OCI-LY3 (cell line): ENCODE measurements at regions not wholly inside any gene's neighbourhood (a gene's known extent, or its start where the extent isn't known, plus 50 kb on each side); places are given as distances from the start of the nearest gene placed in this dataset.

Experiments used
- H2AFZ ChIP-seq: fragments of 200-600, 300-600 bp; shearing (Covaris generic); 2 replicates; pipeline ENCODE4 v1.6.0; 2014; ENCODE audit warnings: antibody characterized with exemption, low read depth, low read length
- H3K27ac ChIP-seq: fragments of 200-600, 300-600 bp; sonication (generic); 2 replicates; pipeline ENCODE4 v1.5.1; 2014; ENCODE audit warnings: mild to moderate bottlenecking, low read length, moderate library complexity, mixed read lengths
- H3K27me3 ChIP-seq: fragments of 200-600, 300-600 bp; sonication (generic); 2 replicates; pipeline ENCODE4 v1.6.1; 2014; ENCODE audit warnings: low read depth, low read length, mixed read lengths
- H3K36me3 ChIP-seq: fragments of 200-600, 300-600 bp; sonication (generic); replicated peaks from 2 replicates; pipeline ENCODE3; 2014; ENCODE audit warnings: low read depth, low read length, mixed read lengths
- H3K4me1 ChIP-seq: fragments of 300-600, 200-600 bp; sonication (generic); 2 replicates; pipeline ENCODE4 v1.6.1; 2014; ENCODE audit warnings: low read length, mixed read lengths
- H3K4me2 ChIP-seq: fragments of 200-600, 300-600 bp; sonication (generic); 2 replicates; pipeline ENCODE4 v1.6.1; 2014; ENCODE audit warnings: low read length, mixed read lengths
- H3K4me3 ChIP-seq: fragments of 300-600, 200-600 bp; sonication (generic); 2 replicates; pipeline ENCODE4 v1.5.1; 2014; ENCODE audit warnings: antibody characterized with exemption, mild to moderate bottlenecking, low read length, moderate library complexity
- H3K79me2 ChIP-seq: fragments of 300-600, 200-600 bp; shearing (Covaris generic); 2 replicates; pipeline ENCODE4 v1.6.1; 2014; ENCODE audit warnings: mild to moderate bottlenecking, low read length, mixed read lengths
- H3K9ac ChIP-seq: fragments of 300-600, 200-600 bp; shearing (Covaris generic); 2 replicates; pipeline ENCODE4 v1.6.0; 2014; ENCODE audit warnings: mild to moderate bottlenecking, low read length, moderate library complexity
- H3K9me3 ChIP-seq: fragments of 200-600, 300-600 bp; shearing (Covaris generic); 2 replicates; pipeline ENCODE4 v1.6.1; 2014; ENCODE audit warnings: low read length, mixed read lengths; ENCODE audit not compliant: insufficient read depth
- H4K20me1 ChIP-seq: fragments of 200-600, 300-600 bp; sonication (generic); 2 replicates; pipeline ENCODE4 v1.6.1; 2016; ENCODE audit warnings: low read length, mixed read lengths; ENCODE audit not compliant: insufficient read depth
- EZH2phosphoT487 ChIP-seq: fragments of 200-600 bp; shearing (Covaris generic); IDR thresholded peaks from 2 replicates; pipeline ENCODE4 v1.6.1; 2018; ENCODE audit warnings: antibody characterized with exemption, mixed run types, low read depth
- TF ChIP-seq, protein P1 (sequence below): fragments of 200-600, 300-600 bp; sonication (generic); IDR thresholded peaks from 2 replicates; pipeline ENCODE4 v1.5.1; 2014; ENCODE audit warnings: antibody characterized with exemption, low read length, low read depth

GRCh38 chr2:224156436-224156835 is 117.3 kb upstream of the SERPINE2 start:
- Histone ChIP-seq H3K9ac (no peak overlapping the region), H3K79me2 (no peaks in the 10 kb centered on the region), H3K27me3 (no peaks in the 10 kb centered on the region), H4K20me1 (no peaks in the 10 kb centered on the region), H3K9me3 (no peaks in the 10 kb centered on the region), H3K36me3 (no peaks in the 10 kb centered on the region), H3K4me1 (no peaks in the 10 kb centered on the region), H2AFZ (no peak overlapping the region), H3K4me2 (no peak overlapping the region), H3K4me3 (no peak overlapping the region), H3K27ac (no peak overlapping the region)
- TF ChIP-seq, protein P1, sequence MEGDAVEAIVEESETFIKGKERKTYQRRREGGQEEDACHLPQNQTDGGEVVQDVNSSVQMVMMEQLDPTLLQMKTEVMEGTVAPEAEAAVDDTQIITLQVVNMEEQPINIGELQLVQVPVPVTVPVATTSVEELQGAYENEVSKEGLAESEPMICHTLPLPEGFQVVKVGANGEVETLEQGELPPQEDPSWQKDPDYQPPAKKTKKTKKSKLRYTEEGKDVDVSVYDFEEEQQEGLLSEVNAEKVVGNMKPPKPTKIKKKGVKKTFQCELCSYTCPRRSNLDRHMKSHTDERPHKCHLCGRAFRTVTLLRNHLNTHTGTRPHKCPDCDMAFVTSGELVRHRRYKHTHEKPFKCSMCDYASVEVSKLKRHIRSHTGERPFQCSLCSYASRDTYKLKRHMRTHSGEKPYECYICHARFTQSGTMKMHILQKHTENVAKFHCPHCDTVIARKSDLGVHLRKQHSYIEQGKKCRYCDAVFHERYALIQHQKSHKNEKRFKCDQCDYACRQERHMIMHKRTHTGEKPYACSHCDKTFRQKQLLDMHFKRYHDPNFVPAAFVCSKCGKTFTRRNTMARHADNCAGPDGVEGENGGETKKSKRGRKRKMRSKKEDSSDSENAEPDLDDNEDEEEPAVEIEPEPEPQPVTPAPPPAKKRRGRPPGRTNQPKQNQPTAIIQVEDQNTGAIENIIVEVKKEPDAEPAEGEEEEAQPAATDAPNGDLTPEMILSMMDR: no peak
- TF ChIP-seq EZH2phosphoT487: no peak

DNA sequence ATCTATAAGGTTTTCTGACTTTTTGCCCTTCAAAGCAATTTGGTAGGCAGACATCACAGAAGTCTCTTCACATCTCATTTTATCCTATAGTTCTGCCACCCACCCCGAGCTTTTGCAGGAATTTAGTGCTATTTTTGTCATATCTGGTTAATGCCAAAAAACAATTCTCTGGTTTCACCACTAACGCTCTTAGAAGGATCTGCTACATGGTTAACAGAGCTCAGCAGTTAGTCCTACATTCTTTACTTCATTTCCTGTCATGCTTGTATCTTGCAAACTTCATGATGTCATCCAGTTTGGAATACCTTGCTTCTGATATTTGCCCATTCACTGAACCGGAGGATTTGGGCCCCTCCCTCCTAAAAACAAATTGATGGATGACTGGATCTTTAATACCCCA is 116.8 kb upstream of the SERPINE2 start:
- Histone ChIP-seq H3K27ac (no peak overlapping the region), H3K27me3 (no peaks in the 10 kb centered on the region), H3K4me1 (no peaks in the 10 kb centered on the region), H3K4me3 (no peak overlapping the region), H4K20me1 (no peaks in the 10 kb centered on the region), H3K4me2 (no peak overlapping the region), H2AFZ (no peak overlapping the region), H3K36me3 (no peaks in the 10 kb centered on the region), H3K9me3 (no peaks in the 10 kb centered on the region), H3K9ac (no peak overlapping the region), H3K79me2 (no peaks in the 10 kb centered on the region)
- no peak for TF ChIP-seq EZH2phosphoT487
- TF ChIP-seq, protein P1: no peak

DNA sequence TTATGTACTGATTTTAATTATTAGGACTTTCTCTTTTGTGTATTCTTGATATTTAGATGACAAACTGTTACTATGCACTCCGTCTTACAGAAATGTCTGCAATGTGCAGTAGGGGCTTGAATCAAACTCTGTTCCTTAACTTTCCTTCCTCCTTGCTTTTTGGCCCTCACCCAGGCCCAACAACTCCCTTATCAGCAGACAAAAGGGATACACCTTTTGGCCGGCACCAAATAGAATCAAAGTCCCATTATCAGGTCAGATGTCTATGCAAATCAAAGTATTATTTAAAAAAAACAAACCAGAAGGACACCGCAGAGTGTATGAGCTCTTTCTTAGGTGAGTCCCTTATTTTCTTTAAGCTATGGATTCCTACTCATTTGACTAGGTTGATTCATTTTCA is 116.3 kb upstream of the SERPINE2 start:
- TF ChIP-seq, protein P1: no peak
- no peak for TF ChIP-seq EZH2phosphoT487
- no peak overlapping the region for H3K4me3 ChIP-seq
- H3K9me3 ChIP-seq: no peaks in the 10 kb centered on the region

DNA sequence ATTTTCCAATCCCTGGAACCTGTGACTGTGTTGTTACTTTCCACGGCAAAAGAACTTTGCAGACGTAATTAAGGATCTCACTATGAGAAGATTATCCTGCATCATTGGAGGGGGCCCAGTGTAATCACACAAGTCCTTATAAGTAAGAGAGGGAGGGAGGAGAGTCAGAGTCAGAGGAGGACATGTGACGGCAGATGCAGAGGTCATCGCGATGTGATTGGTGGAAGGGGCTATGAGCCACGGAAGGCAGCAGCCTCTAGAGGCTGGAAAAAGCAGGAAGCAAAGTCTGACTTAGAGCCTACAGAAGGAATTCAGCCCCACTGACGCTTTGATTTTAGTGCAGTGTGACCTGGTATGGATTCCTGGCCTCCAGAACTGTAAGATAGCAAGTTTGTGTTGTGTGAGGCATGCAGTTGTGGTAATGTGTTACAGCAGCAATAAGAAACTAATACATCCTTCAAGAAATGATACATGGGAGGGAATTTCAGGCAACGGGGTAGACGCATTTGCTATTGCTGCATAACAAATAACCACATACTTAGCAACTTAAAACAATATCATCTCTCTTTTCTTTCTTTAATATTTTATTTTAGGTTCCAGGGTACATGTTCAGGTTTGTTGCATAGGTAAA is 112.7 kb upstream of the SERPINE2 start:
- no peaks in the 10 kb centered on the region for H3K9me3 ChIP-seq
- no peaks in the 10 kb centered on the region for H4K20me1 ChIP-seq
- no peak for TF ChIP-seq EZH2phosphoT487
- TF ChIP-seq, protein P1: no peak
- no peak overlapping the region for H2AFZ ChIP-seq
- no peak overlapping the region for H3K27ac ChIP-seq
- H3K27me3 ChIP-seq: no peaks in the 10 kb centered on the region
- H3K4me3 ChIP-seq: no peak overlapping the region
- no peak overlapping the region for H3K4me2 ChIP-seq
- no peak overlapping the region for H3K9ac ChIP-seq
- H3K36me3 ChIP-seq: no peaks in the 10 kb centered on the region
- H3K79me2 ChIP-seq: no peaks in the 10 kb centered on the region
- no peaks in the 10 kb centered on the region for H3K4me1 ChIP-seq

More for the DNA sequence above, 116.3 kb upstream of the SERPINE2 start:
- Histone ChIP-seq H3K4me2 (no peak overlapping the region), H4K20me1 (no peaks in the 10 kb centered on the region), H2AFZ (no peak overlapping the region), H3K27me3 (no peaks in the 10 kb centered on the region), H3K27ac (no peak overlapping the region), H3K4me1 (no peaks in the 10 kb centered on the region), H3K9ac (no peak overlapping the region), H3K79me2 (no peaks in the 10 kb centered on the region), H3K36me3 (no peaks in the 10 kb centered on the region)
